K562 (cell line): ENCODE measurements at regions not wholly inside any gene's neighbourhood (a gene's known extent, or its start where the extent isn't known, plus 50 kb on each side); places are given as distances from the start of the nearest gene placed in this dataset.

Experiments
- ATAC-seq: fragments of 200-7000 bp; cut with Tn5 transposase; 3 replicates; pipeline ENCODE4 v1.9.1; 2020; ENCODE audit warnings: moderate library complexity
- BruUV-seq: library from RNA; stranded (reverse); fragments of 400-500 nt; replicated peaks from 2 replicates; lab custom pipeline; 2021; lab: Mats Ljungman, UMichigan
- CTCF ChIA-PET: fragments of 300-600 bp; formaldehyde crosslinking; extraction: SDS; loops from one replicate; lab custom pipeline; 2021; ENCODE audit warnings: low intra/inter-chr PET ratio; lab: Yijun Ruan, JAX
- POLR2A ChIA-PET: fragments of 300-600, 350-650 bp; sonication (Branson Sonifier 250); formaldehyde crosslinking; extraction: SDS; loops from one replicate; lab custom pipeline; 2021; ENCODE audit warnings: antibody characterized with exemption, inconsistent platforms; lab: Yijun Ruan, JAX
- DNase-seq, 4 experiments: peaks; one replicate each; pipeline versions ENCODE4 v3.0.0 to v3.0.0-alpha.2; 2011 to 2018; ENCODE audit warnings: low spot score in 3 of 4, mixed read lengths in 3 of 4; ENCODE audit errors: extremely low read depth in 1 of 4
- FAIRE-seq: peaks from 2 replicates; lab custom pipeline; 2011; peaks lifted over from hg19 to GRCh38; lab: Jason Lieb, UNC
- H2AFZ ChIP-seq: 2 replicates; pipeline ENCODE4 v1.6.0; 2011; ENCODE audit warnings: low read depth, low read length, control low read depth, inconsistent platforms
- H3K27ac ChIP-seq: fragments of 200-600 bp; 3 replicates; pipeline ENCODE4 v1.8.0; 2011; ENCODE audit warnings: low read depth, mild to moderate bottlenecking, control low read depth, inconsistent platforms, low read length, moderate library complexity, mixed read lengths; ENCODE audit errors: extremely low read depth
- H3K27me3 ChIP-seq, 2 experiments: fragments of 300-600 bp in 1 of 2; 2 replicates in 1 of 2; 3 replicates in 1 of 2; pipeline versions ENCODE4 v1.6.0 to v1.8.0; 2011; ENCODE audit warnings: inconsistent platforms in 2 of 2, low read length in 2 of 2, mild to moderate bottlenecking in 1 of 2, mixed read lengths in 1 of 2, moderate library complexity in 1 of 2; ENCODE audit not compliant: control insufficient read depth in 2 of 2, insufficient read depth in 2 of 2
- H3K36me3 ChIP-seq: fragments of 300-600 bp; 3 replicates; pipeline ENCODE4 v1.8.0; 2011; ENCODE audit warnings: mild to moderate bottlenecking, low read length, inconsistent platforms; ENCODE audit not compliant: control insufficient read depth, insufficient read depth
- H3K4me1 ChIP-seq, 2 experiments: fragments of 200-600 bp in 1 of 2; replicated peaks in 1 of 2; 2 replicates in 1 of 2; 3 replicates in 1 of 2; pipeline versions ENCODE4 v1.5.1 to v1.8.0; 2011; ENCODE audit warnings: inconsistent platforms in 2 of 2, low read length in 2 of 2, mild to moderate bottlenecking in 1 of 2, mixed read lengths in 1 of 2, moderate library complexity in 1 of 2; ENCODE audit not compliant: control insufficient read depth in 2 of 2, insufficient read depth in 2 of 2
- H3K4me2 ChIP-seq: 2 replicates; pipeline ENCODE4 v1.6.1; 2011; ENCODE audit warnings: low read length, control low read depth, inconsistent platforms, mixed read lengths; ENCODE audit not compliant: insufficient read depth
- H3K4me3 ChIP-seq: fragments of 200-600 bp; sonication (generic), shearing (Covaris generic); 2 replicates; pipeline ENCODE4 v1.5.1; 2016; ENCODE audit warnings: control low read depth, inconsistent platforms
- H3K79me2 ChIP-seq: fragments of 200-600 bp; 3 replicates; pipeline ENCODE4 v1.8.0; 2011; ENCODE audit warnings: low read length, inconsistent platforms; ENCODE audit not compliant: control insufficient read depth, insufficient read depth
- H3K9ac ChIP-seq, 2 experiments: 2 replicates each; pipeline versions ENCODE4 v1.6.0 to v1.6.1; 2011; ENCODE audit warnings: low read depth in 2 of 2, low read length in 2 of 2, control low read depth in 1 of 2, inconsistent platforms in 1 of 2, mild to moderate bottlenecking in 1 of 2, mixed read lengths in 1 of 2; ENCODE audit not compliant: insufficient read depth in 1 of 2
- H3K9me1 ChIP-seq: one replicate; pipeline ENCODE4 v1.6.0; 2011; ENCODE audit warnings: inconsistent platforms, mild to moderate bottlenecking, low read length, moderate library complexity; ENCODE audit not compliant: control insufficient read depth, insufficient read depth
- H3K9me3 ChIP-seq: replicated peaks from 2 replicates; pipeline ENCODE4 v1.5.1; 2011; ENCODE audit warnings: low read depth, low read length, inconsistent platforms; ENCODE audit not compliant: control insufficient read depth, insufficient read depth
- H4K20me1 ChIP-seq: replicated peaks from 2 replicates; pipeline ENCODE4 v1.6.1; 2011; ENCODE audit warnings: low read length, inconsistent platforms, mixed read lengths; ENCODE audit not compliant: control insufficient read depth, insufficient read depth
- ATF3 ChIP-seq, 2 experiments: fragments of 450-650 bp in 1 of 2; sonication (generic) in 1 of 2; formaldehyde crosslinking in 1 of 2; IDR thresholded peaks in 1 of 2; conservative IDR thresholded peaks in 1 of 2; 2 replicates each; pipeline versions ENCODE4 v1.6.1 to v1.8.1; 2016 to 2023; ENCODE audit warnings: mild to moderate bottlenecking in 2 of 2, moderate library complexity in 2 of 2, inconsistent platforms in 1 of 2, missing genetic modification reagents in 1 of 2
- BCOR ChIP-seq: fragments of 450-650 bp; IDR thresholded peaks from 2 replicates; pipeline ENCODE4 v1.6.1; 2016
- FIP1L1 ChIP-seq: fragments of 200-400 bp; formaldehyde crosslinking; IDR thresholded peaks from 2 replicates; pipeline ENCODE4 v1.6.1; 2018; ENCODE audit warnings: mild to moderate bottlenecking, low read depth, low read length; ENCODE audit not compliant: poor library complexity, severe bottlenecking
- FOXK1 ChIP-seq: sonication (generic); formaldehyde crosslinking; IDR thresholded peaks from 2 replicates; pipeline ENCODE4 v1.8.0; 2022; ENCODE audit warnings: missing genetic modification reagents, mild to moderate bottlenecking, borderline replicate concordance
- HDAC2 ChIP-seq: fragments of 450-650 bp; IDR thresholded peaks from 2 replicates; pipeline ENCODE4 v1.6.1; 2016; ENCODE audit warnings: mild to moderate bottlenecking
- KDM1A ChIP-seq, 2 experiments: fragments of 450-650 bp; IDR thresholded peaks; 2 replicates each; pipeline ENCODE4 v1.6.1; 2016; ENCODE audit warnings: mild to moderate bottlenecking in 2 of 2
- NCOA2 ChIP-seq, 2 experiments: fragments of 450-650 bp; IDR thresholded peaks; 2 replicates each; pipeline ENCODE4 v1.6.1; 2018; ENCODE audit warnings: mild to moderate bottlenecking in 2 of 2, moderate library complexity in 1 of 2; ENCODE audit not compliant: partially characterized antibody in 2 of 2
- NFIC ChIP-seq: fragments of 450-650 bp; IDR thresholded peaks from 2 replicates; pipeline ENCODE4 v1.6.1; 2017; ENCODE audit warnings: mild to moderate bottlenecking, inconsistent platforms
- NFIX ChIP-seq: fragments of 250-450 bp; sonication (Bioruptor Pico); IDR thresholded peaks from 2 replicates; pipeline ENCODE4 v1.4.0; 2020; ENCODE audit warnings: low read depth, mild to moderate bottlenecking, moderate library complexity
- RBM25 ChIP-seq: fragments of 200-400 bp; formaldehyde crosslinking; IDR thresholded peaks from 2 replicates; pipeline ENCODE4 v1.6.1; 2018; ENCODE audit warnings: low read length, low read depth, moderate library complexity; ENCODE audit not compliant: severe bottlenecking
- RCOR1 ChIP-seq, 2 experiments: IDR thresholded peaks; 2 replicates each; pipeline ENCODE4 v1.6.1; 2012; ENCODE audit warnings: low read depth in 2 of 2, low read length in 2 of 2, borderline replicate concordance in 1 of 2, improper control_type of control experiment in 1 of 2
- ZNF586 ChIP-seq: fragments of 450-650 bp; formaldehyde crosslinking; conservative IDR thresholded peaks from 2 replicates; pipeline ENCODE4 v1.4.0; 2020; ENCODE audit warnings: mild to moderate bottlenecking, moderate library complexity
- ZNF668 ChIP-seq: fragments of 250-450 bp; sonication (Bioruptor Pico); IDR thresholded peaks from 2 replicates; pipeline ENCODE4 v1.8.0; 2022; ENCODE audit warnings: mild to moderate bottlenecking, inconsistent platforms
- WGBS: fragments of 100-300 bp; shearing (Covaris generic); methylation state at CpG from one replicate; pipeline ENCODE4 v1.1.6; 2016; ENCODE audit warnings: low coverage, mixed read lengths; ENCODE audit not compliant: insufficient coverage; ENCODE audit errors: missing lambda C conversion rate; 5-methylcytosine and 5-hydroxymethylcytosine counted together
- in situ Hi-C: fragments of 300-500 bp; cut with MboI; formaldehyde crosslinking; loops from 4 replicates; pipeline ENCODE4 v1.15.0; 2018; ENCODE audit warnings: inconsistent platforms, mixed read lengths
- intact Hi-C: fragments of 100-400 bp; cut with micrococcal nuclease; formaldehyde crosslinking; loops from 2 replicates; pipeline ENCODE4 v1.14.2; 2022

GRCh38 chr16:79969458-79969857, 368.9 kb upstream of the MAF start:
- ChIA-PET POLR2A (no interaction called here), CTCF (no interaction called here)
- ATAC-seq (no peak), DNase-seq (no peak), FAIRE-seq (no peak)
- Histone ChIP-seq H3K9me1 (no peaks in the 10 kb centered on the region), H3K4me2 (no peak overlapping the region), H3K36me3 (no peaks in the 10 kb centered on the region), H4K20me1 (no peaks in the 10 kb centered on the region), H3K79me2 (no peaks in the 10 kb centered on the region), H3K4me3 (no peak overlapping the region), H2AFZ (no peak overlapping the region), H3K4me1 (peaks cover 9 to 50% of the 10 kb centered on the region in 2 experiments; a peak in 4 of 5 replicates), H3K9ac (no peak overlapping the region), H3K27me3 (no peaks in the 10 kb centered on the region), H3K27ac (peak overlapping the region; percentile 97; the same call in 2 of the 3 replicates), H3K9me3 (no peaks in the 10 kb centered on the region)
- WGBS: 89% methylated on average over 5 of the region's 5 CpGs
- TF ChIP-seq ATF3 (IDR thresholded peaks at IDR 0.05): no peak
- TF ChIP-seq ATF3 (CRISPR knock-in tag; conservative IDR thresholded peaks at IDR 0.05): no peak
- TF ChIP-seq NCOA2 (IDR thresholded peaks at IDR 0.05; ENCODE audit: partially characterized antibody in 2 of 2): peak in 1 of 2 experiments; percentile 6
- TF ChIP-seq ZNF586: no peak
- peak in 1 of 2 experiments; percentile 44; a peak in 1 of 4 replicates for TF ChIP-seq RCOR1 (IDR thresholded peaks at IDR 0.05; ENCODE audit: borderline replicate concordance in 1 of 2, low read depth in 2 of 2, low read length in 2 of 2)
- TF ChIP-seq FIP1L1: no peak
- peak; percentile 85 for TF ChIP-seq BCOR
- peak; percentile 79 for TF ChIP-seq NFIX (CRISPR knock-in tag)
- no peak for TF ChIP-seq FOXK1
- TF ChIP-seq HDAC2: peak; percentile 46; the same call in 1 of the 2 replicates
- peak; percentile 54 to 63 for TF ChIP-seq KDM1A (IDR thresholded peaks at IDR 0.05)
- TF ChIP-seq NFIC: peak; percentile 94
- 0 out of 2 replicates have a peak, but pooled peaks have one; percentile 43 for TF ChIP-seq ZNF668 (CRISPR knock-in tag)
- TF ChIP-seq RBM25: peak; percentile 88
- in situ Hi-C loops (no loop called here), intact Hi-C loops (no loop called here)
- no TSS peak for BruUV-seq
